GM19023 (cell line): ENCODE measurements at regions not wholly inside any gene's neighbourhood (a gene's known extent, or its start where the extent isn't known, plus 50 kb on each side); places are given as distances from the start of the nearest gene placed in this dataset.

ENCODE experiments used
- ATAC-seq: cut with Tn5 transposase; IDR thresholded peaks from one replicate; pipeline ENCODE4 v1.9.1; 2021; ENCODE audit warnings: mild to moderate bottlenecking, moderate library complexity; ENCODE audit not compliant: unreplicated experiment

GRCh38 chrX:43560247-43560946 is 95.7 kb upstream of the MAOA start:
- ATAC-seq = no peak

GRCh38 chrX:43562372-43562771 is 93.7 kb upstream of the MAOA start:
- ATAC-seq = no peak

GRCh38 chrX:43564953-43565352 is 91.1 kb upstream of the MAOA start:
- no peak for ATAC-seq

GRCh38 chrX:43566170-43566569 is 89.9 kb upstream of the MAOA start:
- no peak for ATAC-seq

- ATAC-seq = no peak
Measured at GRCh38 chrX:43573441-43574015, 82.6 kb upstream of the MAOA start.

GRCh38 chrX:43580621-43581020 is 75.5 kb upstream of the MAOA start:
- no peak for ATAC-seq

GRCh38 chrX:43581167-43581566 is 74.9 kb upstream of the MAOA start:
- ATAC-seq = no peak

- no peak for ATAC-seq
Measured at GRCh38 chrX:43581888-43582539, 74.1 kb upstream of the MAOA start.

GRCh38 chrX:43582540-43582913 is 73.6 kb upstream of the MAOA start:
- ATAC-seq = no peak

GRCh38 chrX:43585922-43586321 is 70.2 kb upstream of the MAOA start:
- no peak for ATAC-seq

- no peak for ATAC-seq
Measured at GRCh38 chrX:43586830-43587229, 69.3 kb upstream of the MAOA start.

- ATAC-seq = no peak
Measured at GRCh38 chrX:43589735-43590134, 66.4 kb upstream of the MAOA start.

GRCh38 chrX:43590150-43590549 is 65.9 kb upstream of the MAOA start:
- ATAC-seq = no peak

- no peak for ATAC-seq
Measured at GRCh38 chrX:43592597-43592996, 63.5 kb upstream of the MAOA start.

GRCh38 chrX:43595931-43596330 is 60.2 kb upstream of the MAOA start:
- ATAC-seq = no peak

- ATAC-seq = no peak
Measured at GRCh38 chrX:43604753-43605152, 51.3 kb upstream of the MAOA start.

GRCh38 chrX:43605351-43605750 is 50.7 kb upstream of the MAOA start:
- no peak for ATAC-seq
